ENCODE measurements at regions not wholly inside any gene's neighbourhood (a gene's known extent, or its start where the extent isn't known, plus 50 kb on each side); places are given as distances from the start of the nearest gene placed in this dataset.

DNA sequence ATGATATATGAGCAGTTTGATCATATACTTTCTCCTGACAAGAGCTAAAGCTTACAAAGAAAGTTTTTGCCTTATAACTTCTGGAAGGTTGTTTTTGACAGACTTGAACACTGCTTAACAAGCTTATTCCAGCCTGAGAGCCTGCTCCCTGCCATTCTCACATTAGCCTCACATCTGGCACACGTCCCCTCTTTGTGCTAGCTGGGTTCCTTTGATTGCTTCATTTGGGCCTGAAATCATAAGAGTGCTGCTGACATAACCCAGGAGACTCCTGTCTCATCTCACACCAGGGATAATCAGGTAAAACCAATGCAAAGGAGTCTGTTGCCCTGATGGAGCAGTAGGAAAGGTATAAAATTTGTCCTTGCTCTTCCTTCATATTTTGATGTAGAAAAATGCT, 1411.7 kb upstream of the B3GALT2 start:
- Histone ChIP-seq H3K27me3 (no peaks in the 10 kb centered on the region), H3K4me3 (no peak overlapping the region), H3K9me3 (no peaks in the 10 kb centered on the region), H3K36me3 (no peaks in the 10 kb centered on the region), H3K4me1 (no peaks in the 10 kb centered on the region), H3K27ac (no peak overlapping the region)
- TF ChIP-seq POLR2A (IDR thresholded peaks at IDR 0.05), result no peak
- TF ChIP-seq, protein P1, sequence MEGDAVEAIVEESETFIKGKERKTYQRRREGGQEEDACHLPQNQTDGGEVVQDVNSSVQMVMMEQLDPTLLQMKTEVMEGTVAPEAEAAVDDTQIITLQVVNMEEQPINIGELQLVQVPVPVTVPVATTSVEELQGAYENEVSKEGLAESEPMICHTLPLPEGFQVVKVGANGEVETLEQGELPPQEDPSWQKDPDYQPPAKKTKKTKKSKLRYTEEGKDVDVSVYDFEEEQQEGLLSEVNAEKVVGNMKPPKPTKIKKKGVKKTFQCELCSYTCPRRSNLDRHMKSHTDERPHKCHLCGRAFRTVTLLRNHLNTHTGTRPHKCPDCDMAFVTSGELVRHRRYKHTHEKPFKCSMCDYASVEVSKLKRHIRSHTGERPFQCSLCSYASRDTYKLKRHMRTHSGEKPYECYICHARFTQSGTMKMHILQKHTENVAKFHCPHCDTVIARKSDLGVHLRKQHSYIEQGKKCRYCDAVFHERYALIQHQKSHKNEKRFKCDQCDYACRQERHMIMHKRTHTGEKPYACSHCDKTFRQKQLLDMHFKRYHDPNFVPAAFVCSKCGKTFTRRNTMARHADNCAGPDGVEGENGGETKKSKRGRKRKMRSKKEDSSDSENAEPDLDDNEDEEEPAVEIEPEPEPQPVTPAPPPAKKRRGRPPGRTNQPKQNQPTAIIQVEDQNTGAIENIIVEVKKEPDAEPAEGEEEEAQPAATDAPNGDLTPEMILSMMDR (IDR thresholded peaks at IDR 0.05), result no peak
- no peak for DNase-seq

DNA sequence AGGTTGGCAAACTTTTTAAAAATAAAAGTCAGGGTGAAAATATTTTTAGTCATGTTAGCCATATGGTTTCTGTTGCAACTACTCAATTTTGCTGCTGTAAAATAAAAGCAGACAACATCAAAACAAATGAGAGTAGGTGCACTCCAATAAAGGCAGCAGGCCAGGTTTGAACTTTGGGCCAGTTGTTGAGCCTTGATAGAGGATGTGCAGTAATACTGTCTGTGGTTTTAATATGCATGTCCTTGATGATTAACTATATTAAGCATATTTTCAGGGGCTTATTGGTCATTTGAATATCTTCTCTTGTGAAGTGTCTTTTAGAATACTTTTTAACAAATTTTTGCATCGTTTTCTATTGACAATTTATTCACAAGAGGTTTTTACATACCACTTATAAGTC, 1399.9 kb upstream of the B3GALT2 start:
- DNase-seq, result no peak
- Histone ChIP-seq H3K4me3 (no peak overlapping the region), H3K27me3 (no peaks in the 10 kb centered on the region), H3K36me3 (no peaks in the 10 kb centered on the region), H3K9me3 (no peaks in the 10 kb centered on the region), H3K27ac (no peak overlapping the region), H3K4me1 (no peaks in the 10 kb centered on the region)
- TF ChIP-seq, protein P1 (IDR thresholded peaks at IDR 0.05), result no peak
- no peak for TF ChIP-seq POLR2A (IDR thresholded peaks at IDR 0.05)

DNA sequence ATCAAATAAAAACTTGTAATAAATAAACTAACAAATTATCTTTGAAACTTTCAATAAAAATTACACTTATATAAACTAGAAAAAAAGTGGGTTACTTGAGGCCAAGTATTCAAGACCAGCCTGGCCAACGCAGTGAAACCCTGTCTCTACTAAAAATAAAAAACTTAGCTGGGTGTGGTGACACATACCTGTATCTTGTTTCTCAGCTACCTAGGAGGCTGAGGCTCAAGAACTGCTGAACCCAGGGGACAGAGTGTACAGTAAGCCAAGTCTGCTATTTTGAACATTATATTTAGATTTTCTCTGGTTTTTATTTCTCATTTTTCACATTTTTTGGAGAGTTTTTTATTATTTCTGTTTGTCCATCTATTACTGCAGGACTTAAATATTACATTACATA, 1397.6 kb upstream of the B3GALT2 start:
- no peak for DNase-seq
- H3K36me3 ChIP-seq, result no peaks in the 10 kb centered on the region
- no peak for TF ChIP-seq POLR2A (IDR thresholded peaks at IDR 0.05)
- TF ChIP-seq, protein P1 (IDR thresholded peaks at IDR 0.05), result no peak
- H3K4me1 ChIP-seq, result no peaks in the 10 kb centered on the region
- no peaks in the 10 kb centered on the region for H3K9me3 ChIP-seq
- H3K4me3 ChIP-seq, result no peak overlapping the region
- H3K27ac ChIP-seq, result no peak overlapping the region
- no peaks in the 10 kb centered on the region for H3K27me3 ChIP-seq

DNA sequence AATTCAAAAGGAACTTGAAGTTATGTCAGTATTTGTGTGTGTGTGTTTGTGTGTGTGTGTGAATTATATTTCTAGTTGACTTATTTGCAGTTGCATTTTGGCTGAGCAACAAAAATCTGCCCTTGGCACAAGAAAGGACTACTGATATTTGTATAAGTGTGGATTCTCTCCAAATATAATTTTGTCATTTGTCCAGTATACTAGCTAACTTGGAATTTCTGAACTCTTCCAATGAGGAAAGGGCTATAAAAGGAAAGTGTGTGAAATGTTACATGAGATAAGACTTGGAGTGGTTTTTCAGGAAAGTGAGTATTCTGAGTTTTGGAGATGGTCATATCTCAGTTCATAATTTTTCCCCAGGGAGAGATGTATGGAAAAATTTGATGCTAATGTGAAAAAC, 1384.1 kb upstream of the B3GALT2 start:
- no peaks in the 10 kb centered on the region for H3K4me1 ChIP-seq
- no peaks in the 10 kb centered on the region for H3K36me3 ChIP-seq
- TF ChIP-seq POLR2A (IDR thresholded peaks at IDR 0.05), result no peak
- TF ChIP-seq, protein P1 (IDR thresholded peaks at IDR 0.05), result no peak
- H3K27ac ChIP-seq, result no peak overlapping the region
- no peaks in the 10 kb centered on the region for H3K9me3 ChIP-seq
- H3K27me3 ChIP-seq, result no peaks in the 10 kb centered on the region
- H3K4me3 ChIP-seq, result no peak overlapping the region
- no peak for DNase-seq

DNA sequence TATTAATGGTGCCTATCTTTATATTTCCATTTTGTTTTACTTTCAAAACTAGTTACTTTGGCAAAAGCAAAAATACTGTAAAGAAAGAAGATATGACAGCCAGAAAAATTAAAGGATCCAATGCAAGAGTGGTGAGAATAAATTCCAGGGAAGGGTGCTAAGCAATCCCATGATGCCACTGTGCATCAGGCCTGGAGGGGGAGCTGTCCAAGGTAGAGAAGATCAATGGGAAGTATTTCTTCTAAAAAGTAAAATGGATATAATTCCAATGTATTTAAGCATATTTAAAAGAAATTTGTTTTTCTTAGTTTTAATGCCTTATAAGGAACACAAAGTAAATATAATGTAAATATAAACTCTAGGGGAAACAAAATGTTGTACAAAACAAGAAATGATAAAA, 1382.2 kb upstream of the B3GALT2 start:
- no peak for TF ChIP-seq POLR2A (IDR thresholded peaks at IDR 0.05)
- TF ChIP-seq, protein P1 (IDR thresholded peaks at IDR 0.05), result no peak
- no peak overlapping the region for H3K27ac ChIP-seq
- H3K4me1 ChIP-seq, result no peaks in the 10 kb centered on the region
- H3K36me3 ChIP-seq, result no peaks in the 10 kb centered on the region
- DNase-seq, result no peak
- H3K9me3 ChIP-seq, result no peaks in the 10 kb centered on the region
- H3K4me3 ChIP-seq, result no peak overlapping the region
- H3K27me3 ChIP-seq, result no peaks in the 10 kb centered on the region

DNA sequence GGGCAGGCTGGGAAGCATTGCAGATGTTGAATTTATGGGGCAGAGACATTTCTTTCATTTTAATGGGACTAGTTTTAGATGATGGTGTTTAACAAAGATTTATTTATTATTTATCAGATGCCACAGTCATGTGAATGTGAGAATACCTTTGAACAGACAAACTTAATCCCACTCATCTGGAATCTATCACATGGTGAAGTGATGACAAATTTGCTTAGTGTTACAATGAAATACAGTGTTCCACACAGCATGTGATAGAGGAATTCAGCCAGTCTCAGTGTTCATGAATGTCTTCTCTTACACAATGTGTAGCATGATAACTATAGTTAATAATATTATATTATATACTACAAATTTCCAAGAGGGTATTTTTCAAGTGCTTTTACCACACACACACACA, 1361.7 kb upstream of the B3GALT2 start:
- no peak for DNase-seq
- Histone ChIP-seq H3K4me1 (no peaks in the 10 kb centered on the region), H3K27me3 (no peaks in the 10 kb centered on the region), H3K36me3 (no peaks in the 10 kb centered on the region), H3K4me3 (no peak overlapping the region), H3K27ac (no peak overlapping the region), H3K9me3 (no peaks in the 10 kb centered on the region)
- no peak for TF ChIP-seq POLR2A (IDR thresholded peaks at IDR 0.05)
- TF ChIP-seq, protein P1 (IDR thresholded peaks at IDR 0.05), result no peak
